ENCODE measurements at regions not wholly inside any gene's neighbourhood (a gene's known extent, or its start where the extent isn't known, plus 50 kb on each side); places are given as distances from the start of the nearest gene placed in this dataset.

DNA sequence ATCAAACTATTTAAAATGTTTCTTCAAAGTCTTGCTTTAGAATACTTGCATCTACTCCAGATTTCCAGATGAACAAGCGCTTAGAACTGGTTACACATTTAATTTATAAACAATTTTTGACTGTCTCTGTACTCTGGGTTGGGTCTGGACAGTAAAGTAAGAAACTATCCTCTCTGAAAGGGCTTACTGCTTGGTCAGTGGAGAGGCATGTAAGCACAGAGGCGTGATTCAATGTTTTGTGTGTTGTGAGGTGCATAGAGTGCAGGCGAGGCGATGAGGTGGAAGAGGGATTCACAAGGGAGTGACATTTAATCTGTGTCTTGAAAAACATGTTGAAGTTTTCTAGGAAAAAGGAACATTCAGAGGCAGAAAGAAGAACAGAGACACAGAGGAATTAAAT is 231.4 kb downstream of the VEGFC start:
- no peaks in the 10 kb centered on the region for H3K27me3 ChIP-seq
- DNase-seq (no peak), ATAC-seq (no peak)
- no peaks in the 10 kb centered on the region for H3K4me1 ChIP-seq
- H3K36me3 ChIP-seq = no peaks in the 10 kb centered on the region
- H3K4me3 ChIP-seq = no peak overlapping the region
- no peak overlapping the region for H3K27ac ChIP-seq
- TF ChIP-seq, protein P1, sequence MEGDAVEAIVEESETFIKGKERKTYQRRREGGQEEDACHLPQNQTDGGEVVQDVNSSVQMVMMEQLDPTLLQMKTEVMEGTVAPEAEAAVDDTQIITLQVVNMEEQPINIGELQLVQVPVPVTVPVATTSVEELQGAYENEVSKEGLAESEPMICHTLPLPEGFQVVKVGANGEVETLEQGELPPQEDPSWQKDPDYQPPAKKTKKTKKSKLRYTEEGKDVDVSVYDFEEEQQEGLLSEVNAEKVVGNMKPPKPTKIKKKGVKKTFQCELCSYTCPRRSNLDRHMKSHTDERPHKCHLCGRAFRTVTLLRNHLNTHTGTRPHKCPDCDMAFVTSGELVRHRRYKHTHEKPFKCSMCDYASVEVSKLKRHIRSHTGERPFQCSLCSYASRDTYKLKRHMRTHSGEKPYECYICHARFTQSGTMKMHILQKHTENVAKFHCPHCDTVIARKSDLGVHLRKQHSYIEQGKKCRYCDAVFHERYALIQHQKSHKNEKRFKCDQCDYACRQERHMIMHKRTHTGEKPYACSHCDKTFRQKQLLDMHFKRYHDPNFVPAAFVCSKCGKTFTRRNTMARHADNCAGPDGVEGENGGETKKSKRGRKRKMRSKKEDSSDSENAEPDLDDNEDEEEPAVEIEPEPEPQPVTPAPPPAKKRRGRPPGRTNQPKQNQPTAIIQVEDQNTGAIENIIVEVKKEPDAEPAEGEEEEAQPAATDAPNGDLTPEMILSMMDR (IDR thresholded peaks at IDR 0.05) = no peak
- no peaks in the 10 kb centered on the region for H3K9me3 ChIP-seq
- intact Hi-C loops (cut with DNase I) = no loop called here

DNA sequence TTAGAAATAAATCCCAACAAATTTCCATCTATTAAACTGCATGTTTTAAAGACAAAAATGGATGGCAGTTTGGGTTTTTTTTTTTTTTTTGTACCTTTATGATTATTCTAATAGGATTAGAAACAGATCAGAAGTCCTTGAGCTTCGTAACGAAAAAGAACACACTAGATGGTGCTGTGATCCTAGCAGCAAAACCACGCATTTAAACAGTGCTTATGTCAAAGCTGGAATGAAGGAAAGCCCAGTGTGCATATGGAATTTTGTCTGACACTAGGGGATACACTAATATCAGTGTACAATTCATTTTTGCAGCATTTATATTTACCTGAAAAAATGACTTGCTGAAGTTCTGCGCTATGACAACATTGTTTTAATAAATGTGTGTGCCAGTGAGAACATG is 229.1 kb downstream of the VEGFC start:
- Histone ChIP-seq H3K27me3 (no peaks in the 10 kb centered on the region), H3K27ac (no peak overlapping the region), H3K4me3 (no peak overlapping the region), H3K4me1 (no peaks in the 10 kb centered on the region), H3K9me3 (no peaks in the 10 kb centered on the region), H3K36me3 (no peaks in the 10 kb centered on the region)
- ATAC-seq (no peak), DNase-seq (no peak)
- intact Hi-C loops (cut with DNase I) = no loop called here
- TF ChIP-seq, protein P1 (IDR thresholded peaks at IDR 0.05) = no peak

DNA sequence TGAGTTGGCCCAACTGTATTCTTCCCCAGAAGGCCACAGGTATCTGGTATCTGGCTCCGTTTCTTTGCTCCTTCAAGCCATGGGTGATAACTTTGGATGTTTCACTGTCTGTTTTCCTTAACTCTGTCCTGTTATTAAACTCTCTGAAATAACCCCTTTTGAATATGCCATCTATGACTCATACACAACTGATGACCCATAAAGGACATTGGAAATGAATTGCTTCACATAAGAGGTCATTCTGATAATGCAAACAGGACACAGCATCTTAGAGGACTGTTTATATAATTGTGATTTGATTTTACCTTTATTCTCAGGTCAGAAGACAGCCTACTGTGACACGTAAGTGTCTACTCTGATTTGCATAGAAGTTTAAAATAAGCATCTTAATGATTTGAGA is 227.7 kb downstream of the VEGFC start:
- Histone ChIP-seq H3K9me3 (no peaks in the 10 kb centered on the region), H3K4me1 (no peaks in the 10 kb centered on the region), H3K27me3 (no peaks in the 10 kb centered on the region), H3K36me3 (no peaks in the 10 kb centered on the region), H3K4me3 (no peak overlapping the region), H3K27ac (no peak overlapping the region)
- intact Hi-C loops (cut with DNase I) = no loop called here
- TF ChIP-seq, protein P1 (IDR thresholded peaks at IDR 0.05) = no peak
- no peak for ATAC-seq
- DNase-seq = no peak

DNA sequence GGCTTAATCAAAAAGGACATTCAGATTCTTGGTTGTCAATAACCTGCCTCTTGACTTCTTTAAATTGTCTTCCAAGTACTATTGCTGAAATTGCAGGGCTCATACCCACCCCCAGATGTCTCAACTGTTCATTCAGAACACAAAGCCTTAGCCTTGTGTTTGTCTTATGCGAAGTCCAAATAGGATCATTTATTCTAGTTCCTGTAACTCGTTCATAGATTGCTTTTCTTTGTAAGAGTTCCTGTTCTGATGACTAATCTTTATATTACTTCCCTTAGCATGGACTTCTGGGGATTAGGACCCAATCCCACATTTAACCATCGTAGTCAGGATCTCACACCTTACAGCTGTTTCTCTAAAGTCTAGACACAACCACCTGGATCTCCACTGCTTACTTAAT is 226.0 kb downstream of the VEGFC start:
- H3K9me3 ChIP-seq = no peaks in the 10 kb centered on the region
- TF ChIP-seq, protein P1 (IDR thresholded peaks at IDR 0.05) = no peak
- no peaks in the 10 kb centered on the region for H3K4me1 ChIP-seq
- H3K36me3 ChIP-seq = no peaks in the 10 kb centered on the region
- H3K4me3 ChIP-seq = no peak overlapping the region
- no peak for ATAC-seq
- intact Hi-C loops (cut with DNase I) = no loop called here
- no peaks in the 10 kb centered on the region for H3K27me3 ChIP-seq
- DNase-seq = no peak
- H3K27ac ChIP-seq = no peak overlapping the region

DNA sequence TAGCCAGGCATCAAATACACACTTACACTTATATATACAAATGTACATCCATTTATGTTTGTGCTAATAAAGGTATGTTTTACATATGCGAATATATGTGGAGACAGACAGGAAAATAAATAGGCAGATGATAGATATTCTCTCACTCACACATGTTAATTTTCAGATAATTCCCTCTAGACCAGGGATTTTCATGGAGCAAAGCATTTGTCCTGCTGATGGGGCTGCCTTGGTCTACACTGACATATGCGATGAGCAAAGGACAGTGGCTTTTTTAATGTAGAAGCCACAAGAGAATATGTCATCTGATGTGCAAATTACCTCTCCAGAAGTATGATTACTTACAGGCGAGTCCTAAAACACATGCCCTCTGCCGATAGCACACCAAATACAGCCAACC is 224.5 kb downstream of the VEGFC start:
- no peaks in the 10 kb centered on the region for H3K36me3 ChIP-seq
- TF ChIP-seq, protein P1 (IDR thresholded peaks at IDR 0.05) = no peak
- no peaks in the 10 kb centered on the region for H3K4me1 ChIP-seq
- ATAC-seq = no peak
- no peak for DNase-seq
- no peaks in the 10 kb centered on the region for H3K27me3 ChIP-seq
- no peaks in the 10 kb centered on the region for H3K9me3 ChIP-seq
- no peak overlapping the region for H3K4me3 ChIP-seq
- H3K27ac ChIP-seq = no peak overlapping the region
- intact Hi-C loops (cut with DNase I) = no loop called here

DNA sequence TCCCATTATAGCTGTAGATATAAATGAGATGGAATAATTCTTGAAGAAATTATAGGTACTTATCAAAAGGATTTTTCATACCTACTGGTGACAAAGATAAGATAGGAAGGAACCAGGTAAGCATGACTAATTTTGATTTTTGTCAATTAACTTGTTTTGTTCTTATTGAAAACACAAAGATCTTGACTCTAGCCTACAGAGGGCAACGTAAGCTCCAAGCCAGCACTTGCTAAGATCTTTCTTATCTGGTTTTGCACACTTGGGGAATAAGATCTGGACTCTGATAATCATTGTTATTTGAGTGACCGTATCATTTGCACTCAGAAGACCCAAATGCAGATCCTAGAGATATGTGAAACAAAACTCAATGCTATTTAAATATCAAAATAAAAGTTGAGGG is 223.4 kb downstream of the VEGFC start:
- Histone ChIP-seq H3K4me3 (no peak overlapping the region), H3K4me1 (no peaks in the 10 kb centered on the region), H3K27ac (no peak overlapping the region), H3K9me3 (no peaks in the 10 kb centered on the region), H3K27me3 (no peaks in the 10 kb centered on the region), H3K36me3 (no peaks in the 10 kb centered on the region)
- no peak for ATAC-seq
- DNase-seq = no peak
- intact Hi-C loops (cut with DNase I) = no loop called here
- TF ChIP-seq, protein P1 (IDR thresholded peaks at IDR 0.05) = no peak
